Testis (tissue), 2 donors: ENCODE measurements at regions not wholly inside any gene's neighbourhood (a gene's known extent, or its start where the extent isn't known, plus 50 kb on each side); places are given as distances from the start of the nearest gene placed in this dataset.
"Not testable (repeated sequence)": the region's sequence is repeated elsewhere in the genome, so short reads cannot be mapped to it uniquely, and the experiment has no call there.

Experiments
- DNase-seq: peaks from one replicate; pipeline ENCODE4 v3.0.0-alpha.2; 2019
- H3K27ac ChIP-seq, 2 donors: fragments of 200-600 bp; sonication (generic); one replicate each; pipeline ENCODE4 v1.5.1; 2019
- H3K27me3 ChIP-seq: fragments of 200-600 bp; sonication (generic); one replicate; pipeline ENCODE4 v1.5.1; 2019
- H3K36me3 ChIP-seq: fragments of 200-600 bp; sonication (generic); one replicate; pipeline ENCODE4 v1.5.1; 2017; ENCODE audit warnings: low read depth; ENCODE audit errors: missing control alignments
- H3K4me1 ChIP-seq: fragments of 200-600 bp; sonication (generic); one replicate; pipeline ENCODE4 v1.5.1; 2019
- H3K4me3 ChIP-seq, 2 donors: fragments of 200-600 bp; sonication (generic); one replicate each; pipeline ENCODE4 v1.5.1; 2017 to 2019
- H3K9me3 ChIP-seq: fragments of 200-600 bp; sonication (generic); one replicate; pipeline ENCODE4 v1.5.1; 2017
- CTCF ChIP-seq, 3 experiments: fragments of 450-650 bp in 2 of 3; fragments of 200-600 bp in 1 of 3; sonication (generic) in 1 of 3; IDR thresholded peaks; one replicate each; pipeline ENCODE4 v1.5.1; 2016 to 2019; ENCODE audit warnings: antibody characterized with exemption in 3 of 3, mild to moderate bottlenecking in 2 of 3, moderate library complexity in 1 of 3
- POLR2A ChIP-seq: fragments of 450-650 bp; IDR thresholded peaks from one replicate; pipeline ENCODE4 v1.6.1; 2017; ENCODE audit warnings: antibody characterized with exemption, mild to moderate bottlenecking, moderate library complexity
- WGBS, 2 donors: methylation state at CpG; one replicate each; pipeline ENCODE4 v1.1.5; 2018; 5-methylcytosine and 5-hydroxymethylcytosine counted together
- intact Hi-C: fragments of 100-400 bp; cut with DNase I; formaldehyde crosslinking; loops from one replicate; pipeline ENCODE4 v1.15.1; 2023; ENCODE audit warnings: low total_unique reads

GRCh38 chr13:19083340-19083739 lies 98.3 kb downstream of the TUBA3C start:
- intact Hi-C loops: no loop called here
- TF ChIP-seq POLR2A (no peak), CTCF (IDR thresholded peaks at IDR 0.05) (no peak)
- 71 to 89% methylated on average over 3 of the region's 3 CpGs for WGBS, 2 donors

GRCh38 chr13:19075418-19075817 lies 106.2 kb downstream of the TUBA3C start:
- no peaks in the 10 kb centered on the region for H3K9me3 ChIP-seq
- DNase-seq: no peak
- no peak overlapping the region for H3K4me3 ChIP-seq
- H3K27ac ChIP-seq: no peak overlapping the region
- TF ChIP-seq POLR2A (no peak), CTCF (IDR thresholded peaks at IDR 0.05) (no peak)
- intact Hi-C loops: no loop called here
- H3K4me1 ChIP-seq: no peaks in the 10 kb centered on the region
- no peaks in the 10 kb centered on the region for H3K27me3 ChIP-seq
- WGBS, 2 donors: 69 to 84% methylated on average over 7 of the region's 7 CpGs
- H3K36me3 ChIP-seq: no peaks in the 10 kb centered on the region

More at GRCh38 chr13:19083340-19083739, 98.3 kb downstream of the TUBA3C start:
- no peak for DNase-seq
- Histone ChIP-seq H3K4me3 (no peak overlapping the region), H3K27me3 (no peaks in the 10 kb centered on the region), H3K9me3 (no peaks in the 10 kb centered on the region), H3K36me3 (no peaks in the 10 kb centered on the region), H3K4me1 (no peaks in the 10 kb centered on the region), H3K27ac (no peak overlapping the region)

GRCh38 chr13:19074519-19074918 lies 107.1 kb downstream of the TUBA3C start:
- Histone ChIP-seq H3K4me3 (no peak overlapping the region), H3K4me1 (no peaks in the 10 kb centered on the region), H3K36me3 (no peaks in the 10 kb centered on the region), H3K9me3 (no peaks in the 10 kb centered on the region), H3K27me3 (no peaks in the 10 kb centered on the region), H3K27ac (no peak overlapping the region)
- 82 to 93% methylated on average over 8 of the region's 8 CpGs for WGBS, 2 donors
- intact Hi-C loops: no loop called here
- no peak for TF ChIP-seq CTCF (IDR thresholded peaks at IDR 0.05)
- TF ChIP-seq POLR2A: no peak
- no peak for DNase-seq

- H3K36me3 ChIP-seq, H3K27ac ChIP-seq, intact Hi-C loops, H3K27me3 ChIP-seq, H3K4me3 ChIP-seq, H3K4me1 ChIP-seq, H3K9me3 ChIP-seq, DNase-seq: not testable (repeated sequence)
- WGBS, 2 donors: 76 to 81% methylated on average over 6 of the region's 6 CpGs
Observed at GRCh38 chr13:19074106-19074505, 107.5 kb downstream of the TUBA3C start.

- H3K27ac ChIP-seq, intact Hi-C loops, DNase-seq, H3K27me3 ChIP-seq, H3K4me3 ChIP-seq, H3K9me3 ChIP-seq, H3K4me1 ChIP-seq, H3K36me3 ChIP-seq: not testable (repeated sequence)
- WGBS, 2 donors: 79 to 87% methylated on average over 11 of the region's 11 CpGs
Observed at GRCh38 chr13:19072956-19073706, 108.5 kb downstream of the TUBA3C start.

- WGBS, 2 donors: 86 to 98% methylated on average over 3 to 4 of the region's 4 CpGs
- no peak overlapping the region for H3K4me3 ChIP-seq
Observed at GRCh38 chr13:19072543-19072942, 109.1 kb downstream of the TUBA3C start.

More at GRCh38 chr13:19072543-19072942, 109.1 kb downstream of the TUBA3C start:
- Histone ChIP-seq H3K27me3 (no peaks in the 10 kb centered on the region), H3K9me3 (no peaks in the 10 kb centered on the region), H3K36me3 (no peaks in the 10 kb centered on the region), H3K27ac (no peak overlapping the region), H3K4me1 (no peaks in the 10 kb centered on the region)
- TF ChIP-seq CTCF (IDR thresholded peaks at IDR 0.05) (no peak), POLR2A (no peak)
- intact Hi-C loops: no loop called here
- no peak for DNase-seq
